Thyroid gland (tissue), 4 donors: ENCODE measurements at regions not wholly inside any gene's neighbourhood (a gene's known extent, or its start where the extent isn't known, plus 50 kb on each side); places are given as distances from the start of the nearest gene placed in this dataset.
"Not testable (repeated sequence)": the region's sequence is repeated elsewhere in the genome, so short reads cannot be mapped to it uniquely, and the experiment has no call there.

Experiments
- POLR2A ChIP-seq, 2 donors: fragments of 450-650 bp; IDR thresholded peaks; one replicate each; pipeline ENCODE4 v1.6.1; 2017; ENCODE audit warnings: antibody characterized with exemption in 2 of 2, mild to moderate bottlenecking in 2 of 2, moderate library complexity in 1 of 2
- TF ChIP-seq, protein P1 (sequence below), 6 experiments: fragments of 200-600 bp in 3 of 6; fragments of 450-650 bp in 3 of 6; sonication (generic) in 3 of 6; IDR thresholded peaks; one replicate each; pipeline ENCODE4 v1.5.1; 2016 to 2019; ENCODE audit warnings: antibody characterized with exemption in 6 of 6, mild to moderate bottlenecking in 2 of 6, inconsistent platforms in 1 of 6, moderate library complexity in 1 of 6

DNA sequence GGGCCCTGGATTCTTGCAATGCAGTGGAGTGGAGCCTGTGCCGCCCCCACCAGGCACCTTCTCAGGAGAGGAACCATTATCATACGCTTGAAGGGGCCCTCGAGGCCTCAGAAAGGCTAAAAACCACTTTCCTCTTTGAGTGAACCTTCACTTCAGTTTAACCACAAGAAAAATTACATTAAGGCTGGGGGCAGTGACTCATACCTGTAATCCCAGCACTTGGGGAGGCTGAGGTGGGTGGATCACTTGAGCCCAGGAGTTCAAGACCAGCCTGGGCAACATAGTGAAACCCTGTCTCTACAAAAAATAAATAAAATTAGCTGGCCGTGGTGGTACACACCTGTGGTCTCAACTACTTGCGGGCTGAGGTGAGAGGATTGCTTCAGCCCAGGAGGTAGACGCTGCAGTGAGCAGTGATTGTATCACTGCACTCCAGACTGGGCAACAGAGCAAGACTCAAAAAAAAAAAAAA is 165.8 kb upstream of the GRK3 start:
- TF ChIP-seq, protein P1, sequence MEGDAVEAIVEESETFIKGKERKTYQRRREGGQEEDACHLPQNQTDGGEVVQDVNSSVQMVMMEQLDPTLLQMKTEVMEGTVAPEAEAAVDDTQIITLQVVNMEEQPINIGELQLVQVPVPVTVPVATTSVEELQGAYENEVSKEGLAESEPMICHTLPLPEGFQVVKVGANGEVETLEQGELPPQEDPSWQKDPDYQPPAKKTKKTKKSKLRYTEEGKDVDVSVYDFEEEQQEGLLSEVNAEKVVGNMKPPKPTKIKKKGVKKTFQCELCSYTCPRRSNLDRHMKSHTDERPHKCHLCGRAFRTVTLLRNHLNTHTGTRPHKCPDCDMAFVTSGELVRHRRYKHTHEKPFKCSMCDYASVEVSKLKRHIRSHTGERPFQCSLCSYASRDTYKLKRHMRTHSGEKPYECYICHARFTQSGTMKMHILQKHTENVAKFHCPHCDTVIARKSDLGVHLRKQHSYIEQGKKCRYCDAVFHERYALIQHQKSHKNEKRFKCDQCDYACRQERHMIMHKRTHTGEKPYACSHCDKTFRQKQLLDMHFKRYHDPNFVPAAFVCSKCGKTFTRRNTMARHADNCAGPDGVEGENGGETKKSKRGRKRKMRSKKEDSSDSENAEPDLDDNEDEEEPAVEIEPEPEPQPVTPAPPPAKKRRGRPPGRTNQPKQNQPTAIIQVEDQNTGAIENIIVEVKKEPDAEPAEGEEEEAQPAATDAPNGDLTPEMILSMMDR (IDR thresholded peaks at IDR 0.05), result not testable (repeated sequence)
- TF ChIP-seq POLR2A (IDR thresholded peaks at IDR 0.05), result not testable (repeated sequence)
